Right atrium auricular region (tissue), 2 donors: ENCODE measurements at regions not wholly inside any gene's neighbourhood (a gene's known extent, or its start where the extent isn't known, plus 50 kb on each side); places are given as distances from the start of the nearest gene placed in this dataset.

Experiments
- DNase-seq: peaks from one replicate; pipeline ENCODE4 v3.0.0-alpha.2; 2019; ENCODE audit warnings: low spot score
- H3K27ac ChIP-seq, 2 donors: fragments of 200-600 bp; sonication (generic); 1 replicate in 1 of 2; 2 replicates in 1 of 2; pipeline ENCODE4 v1.5.1; 2016 to 2019
- H3K27me3 ChIP-seq, 2 donors: fragments of 200-600 bp; sonication (generic); one replicate each; pipeline versions ENCODE4 v1.5.1 to v1.6.0; 2017 to 2019
- H3K36me3 ChIP-seq: fragments of 200-600 bp; sonication (generic); one replicate; pipeline ENCODE4 v1.5.1; 2016
- H3K4me1 ChIP-seq, 2 donors: fragments of 200-600 bp; sonication (generic); one replicate each; pipeline versions ENCODE4 v1.5.1 to v1.6.0; 2017 to 2019
- H3K4me3 ChIP-seq, 2 donors: fragments of 200-600 bp; sonication (generic); 1 replicate in 1 of 2; 2 replicates in 1 of 2; pipeline ENCODE4 v1.5.1; 2017 to 2019; ENCODE audit warnings: mild to moderate bottlenecking in 1 of 2, moderate library complexity in 1 of 2
- H3K9me3 ChIP-seq, 2 donors: fragments of 200-600 bp; sonication (generic); one replicate each; pipeline ENCODE4 v1.5.1; 2019
- TF ChIP-seq, protein P1 (sequence below), 2 donors: fragments of 200-600 bp; sonication (generic); IDR thresholded peaks; one replicate each; pipeline ENCODE4 v1.5.1; 2019; ENCODE audit warnings: antibody characterized with exemption in 2 of 2

GRCh38 chr3:39753391-39753790, 56.0 kb upstream of the MYRIP start:
- Histone ChIP-seq H3K4me1 (peaks cover 0 to 9% of the 10 kb centered on the region in 2 donors), H3K4me3 (no peak overlapping the region), H3K36me3 (no peaks in the 10 kb centered on the region), H3K9me3 (no peaks in the 10 kb centered on the region), H3K27me3 (no peaks in the 10 kb centered on the region), H3K27ac (no peak overlapping the region)
- TF ChIP-seq, protein P1, sequence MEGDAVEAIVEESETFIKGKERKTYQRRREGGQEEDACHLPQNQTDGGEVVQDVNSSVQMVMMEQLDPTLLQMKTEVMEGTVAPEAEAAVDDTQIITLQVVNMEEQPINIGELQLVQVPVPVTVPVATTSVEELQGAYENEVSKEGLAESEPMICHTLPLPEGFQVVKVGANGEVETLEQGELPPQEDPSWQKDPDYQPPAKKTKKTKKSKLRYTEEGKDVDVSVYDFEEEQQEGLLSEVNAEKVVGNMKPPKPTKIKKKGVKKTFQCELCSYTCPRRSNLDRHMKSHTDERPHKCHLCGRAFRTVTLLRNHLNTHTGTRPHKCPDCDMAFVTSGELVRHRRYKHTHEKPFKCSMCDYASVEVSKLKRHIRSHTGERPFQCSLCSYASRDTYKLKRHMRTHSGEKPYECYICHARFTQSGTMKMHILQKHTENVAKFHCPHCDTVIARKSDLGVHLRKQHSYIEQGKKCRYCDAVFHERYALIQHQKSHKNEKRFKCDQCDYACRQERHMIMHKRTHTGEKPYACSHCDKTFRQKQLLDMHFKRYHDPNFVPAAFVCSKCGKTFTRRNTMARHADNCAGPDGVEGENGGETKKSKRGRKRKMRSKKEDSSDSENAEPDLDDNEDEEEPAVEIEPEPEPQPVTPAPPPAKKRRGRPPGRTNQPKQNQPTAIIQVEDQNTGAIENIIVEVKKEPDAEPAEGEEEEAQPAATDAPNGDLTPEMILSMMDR (IDR thresholded peaks at IDR 0.05): no peak
- no peak for DNase-seq

- Histone ChIP-seq H3K4me3 (no peak overlapping the region), H3K9me3 (no peaks in the 10 kb centered on the region), H3K27ac (no peak overlapping the region), H3K4me1 (peaks cover 0 to 9% of the 10 kb centered on the region in 2 donors), H3K27me3 (no peaks in the 10 kb centered on the region), H3K36me3 (no peaks in the 10 kb centered on the region)
- DNase-seq: no peak
- TF ChIP-seq, protein P1 (IDR thresholded peaks at IDR 0.05): no peak
Measured at GRCh38 chr3:39754549-39754948, 54.9 kb upstream of the MYRIP start.

DNA sequence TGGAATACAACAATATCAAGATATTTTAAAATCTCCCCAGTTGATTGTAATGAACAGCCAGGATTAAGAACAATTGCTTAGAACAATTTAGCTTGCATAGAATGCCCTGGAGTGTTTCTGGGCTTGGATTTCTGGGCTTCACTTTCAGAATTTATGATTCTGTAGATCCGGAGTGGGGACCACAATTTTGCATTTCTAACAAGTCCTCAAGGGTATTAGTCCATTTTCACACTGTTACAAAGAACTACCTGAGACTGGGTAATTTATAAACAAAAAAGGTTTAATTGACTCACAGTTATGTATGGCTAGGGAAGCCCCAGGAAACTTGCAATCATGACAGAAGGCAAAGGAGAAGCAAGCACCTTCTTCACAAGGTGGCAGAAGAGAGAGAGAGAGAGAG, 54.3 kb upstream of the MYRIP start:
- DNase-seq: no peak
- Histone ChIP-seq H3K36me3 (no peaks in the 10 kb centered on the region), H3K27ac (no peak overlapping the region), H3K4me1 (peaks cover 0 to 9% of the 10 kb centered on the region in 2 donors), H3K9me3 (no peaks in the 10 kb centered on the region), H3K27me3 (no peaks in the 10 kb centered on the region), H3K4me3 (no peak overlapping the region)
- TF ChIP-seq, protein P1 (IDR thresholded peaks at IDR 0.05): no peak

DNA sequence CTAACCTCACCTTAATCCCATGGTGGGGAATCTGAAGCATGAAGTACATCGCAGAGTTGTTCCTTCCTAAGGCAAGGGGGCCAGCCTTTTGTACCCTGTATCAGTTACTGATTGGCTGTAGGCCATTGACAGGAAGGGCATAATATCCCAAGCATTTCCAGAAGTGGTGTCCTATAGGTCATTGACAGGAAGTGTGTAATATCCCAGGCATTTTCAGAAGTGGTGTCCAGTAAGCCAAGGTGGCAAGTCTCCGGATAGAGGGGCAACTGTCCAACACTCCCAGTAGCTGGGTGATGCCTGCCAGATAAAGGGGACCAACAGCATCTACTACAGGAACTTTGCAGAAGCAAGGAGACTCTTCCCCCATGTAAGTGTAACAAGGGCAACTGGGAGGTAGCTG, 52.1 kb upstream of the MYRIP start:
- no peak for DNase-seq
- Histone ChIP-seq H3K4me1 (peaks cover 0 to 7% of the 10 kb centered on the region in 2 donors), H3K9me3 (no peaks in the 10 kb centered on the region), H3K4me3 (no peak overlapping the region), H3K27me3 (no peaks in the 10 kb centered on the region), H3K27ac (no peak overlapping the region), H3K36me3 (no peaks in the 10 kb centered on the region)
- TF ChIP-seq, protein P1 (IDR thresholded peaks at IDR 0.05): no peak
